ENCODE measurements at regions not wholly inside any gene's neighbourhood (a gene's known extent, or its start where the extent isn't known, plus 50 kb on each side); places are given as distances from the start of the nearest gene placed in this dataset.

DNA sequence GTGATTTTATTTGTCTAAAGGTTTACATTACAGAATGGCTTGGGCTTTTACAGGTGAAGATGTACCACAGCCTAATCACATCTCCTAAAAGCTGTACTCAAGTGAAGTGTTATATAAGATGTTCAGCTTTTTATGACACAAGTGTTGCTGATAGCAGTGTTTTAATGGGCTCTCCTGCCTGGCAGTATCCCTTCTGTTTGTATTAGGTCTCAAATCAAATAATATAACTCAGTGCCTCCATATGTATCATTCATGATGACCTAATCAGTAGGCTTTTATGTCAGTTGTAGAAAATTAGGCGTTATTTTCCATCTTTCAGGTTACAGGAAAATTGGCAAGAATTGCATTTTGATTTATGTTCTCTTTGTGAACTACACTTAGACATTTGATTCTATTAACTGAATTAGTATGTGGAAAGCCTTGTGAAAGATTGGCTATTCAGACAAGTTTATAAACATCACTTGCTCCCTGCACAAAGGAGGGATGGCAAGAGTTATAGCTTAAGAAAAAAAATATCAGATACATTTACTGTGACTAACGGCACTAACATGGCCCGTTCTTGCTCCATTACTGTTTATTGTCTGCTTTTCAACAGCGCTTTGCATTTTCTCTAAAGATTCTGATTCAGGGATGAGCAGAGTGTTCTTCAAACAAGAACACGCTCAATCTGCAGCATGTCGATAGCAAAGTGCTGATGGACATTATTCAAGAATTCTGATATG is 143.7 kb upstream of the DIO2 start:
- Mint-ChIP-seq H3K4me1 (no peaks in the 10 kb centered on the region), H3K4me3 (no peak overlapping the region), H3K27me3 (no peaks in the 10 kb centered on the region), H3K27ac (no peak overlapping the region), H3K9me3 (no peaks in the 10 kb centered on the region), H3K36me3 (ENCODE audit: low read depth) (no peaks in the 10 kb centered on the region)
- no peak for DNase-seq
- intact Hi-C loops (cut with micrococcal nuclease), result no loop called here

DNA sequence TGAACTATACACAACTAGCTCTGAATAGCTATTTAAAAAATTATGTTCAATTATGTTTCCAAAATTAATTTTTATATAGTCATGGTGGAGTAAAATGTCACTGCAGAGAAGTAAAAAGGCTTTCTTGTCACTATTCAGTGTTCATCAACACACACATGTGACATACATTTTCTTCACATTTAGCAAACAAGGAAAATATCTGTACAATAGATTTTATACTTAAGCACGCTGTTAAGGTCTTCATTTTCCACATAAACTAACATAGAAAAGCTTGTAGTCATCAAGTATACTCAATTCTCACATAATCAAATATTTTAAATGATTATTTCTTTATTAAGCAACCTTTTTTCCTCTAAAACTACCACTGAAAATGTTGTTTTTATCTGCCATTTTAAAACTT is 141.2 kb upstream of the DIO2 start:
- Mint-ChIP-seq H3K27ac (no peak overlapping the region), H3K36me3 (ENCODE audit: low read depth) (no peaks in the 10 kb centered on the region), H3K4me3 (no peak overlapping the region), H3K9me3 (no peaks in the 10 kb centered on the region), H3K27me3 (no peaks in the 10 kb centered on the region), H3K4me1 (no peaks in the 10 kb centered on the region)
- no peak for DNase-seq
- intact Hi-C loops (cut with micrococcal nuclease), result no loop called here

DNA sequence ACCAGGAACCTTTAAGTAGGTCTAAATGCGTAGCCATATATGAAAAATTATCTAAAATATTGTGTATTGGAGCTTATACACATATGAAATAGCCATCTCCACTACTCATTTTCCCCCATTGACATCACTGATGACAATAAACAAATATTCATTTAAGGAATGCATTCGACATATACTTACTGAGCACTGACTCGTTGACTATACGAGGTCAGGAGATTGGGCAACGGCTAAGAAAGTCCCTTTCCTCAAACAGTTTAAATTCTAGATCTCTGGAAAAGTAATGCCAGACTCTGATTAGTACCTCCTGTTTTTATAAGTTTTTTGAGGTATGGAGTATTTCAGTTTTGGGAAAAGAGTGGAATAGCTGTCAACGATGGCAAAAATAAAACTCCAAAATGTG is 139.4 kb upstream of the DIO2 start:
- no peaks in the 10 kb centered on the region for H3K9me3 Mint-ChIP-seq
- intact Hi-C loops (cut with micrococcal nuclease), result no loop called here
- DNase-seq, result no peak
- H3K36me3 Mint-ChIP-seq (ENCODE audit: low read depth), result no peaks in the 10 kb centered on the region
- H3K27me3 Mint-ChIP-seq, result no peaks in the 10 kb centered on the region
- H3K4me3 Mint-ChIP-seq, result no peak overlapping the region
- no peaks in the 10 kb centered on the region for H3K4me1 Mint-ChIP-seq
- H3K27ac Mint-ChIP-seq, result no peak overlapping the region

DNA sequence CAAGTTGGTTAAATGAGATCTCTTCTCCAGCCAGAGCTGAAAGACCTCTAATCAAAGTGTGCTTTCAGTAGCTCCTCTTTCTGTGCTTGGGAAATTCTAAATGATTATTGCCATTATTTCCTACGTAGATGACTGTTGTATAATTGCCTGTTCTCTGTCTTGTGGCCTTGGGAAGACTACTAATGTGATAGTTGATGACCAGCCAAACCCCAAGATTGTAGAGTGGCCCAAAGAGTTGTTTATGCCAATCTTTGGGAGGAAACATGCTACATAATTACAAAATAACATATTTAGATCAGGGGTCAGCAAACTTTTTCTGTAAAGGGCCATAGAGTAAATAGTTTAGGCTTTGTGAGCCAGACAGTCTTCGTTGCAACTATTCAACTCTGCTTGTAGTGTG is 135.1 kb upstream of the DIO2 start:
- H3K27me3 Mint-ChIP-seq, result no peaks in the 10 kb centered on the region
- no peaks in the 10 kb centered on the region for H3K9me3 Mint-ChIP-seq
- intact Hi-C loops (cut with micrococcal nuclease), result no loop called here
- no peak overlapping the region for H3K4me3 Mint-ChIP-seq
- H3K4me1 Mint-ChIP-seq, result no peaks in the 10 kb centered on the region
- no peak overlapping the region for H3K27ac Mint-ChIP-seq
- no peaks in the 10 kb centered on the region for H3K36me3 Mint-ChIP-seq (ENCODE audit: low read depth)
- no peak for DNase-seq

DNA sequence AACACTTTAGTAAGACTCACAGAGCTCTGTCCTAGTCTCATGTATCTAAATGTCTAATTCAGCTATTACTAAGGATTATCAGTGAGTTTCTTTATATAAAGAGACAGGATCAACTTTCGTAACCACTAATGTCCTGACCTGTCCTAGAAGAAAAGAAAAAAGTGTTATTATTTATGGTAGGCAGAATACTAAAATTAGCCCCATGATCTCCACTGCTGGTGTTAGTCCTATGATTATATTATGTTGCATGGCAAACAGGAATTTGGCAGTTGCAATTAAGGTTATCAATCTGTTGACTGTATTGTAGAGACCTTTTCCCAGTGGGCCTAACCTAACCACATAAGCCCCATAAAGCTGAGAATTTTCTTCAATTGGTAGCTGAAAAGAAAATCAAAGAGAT is 132.9 kb upstream of the DIO2 start:
- H3K27ac Mint-ChIP-seq, result no peak overlapping the region
- DNase-seq, result no peak
- no peak overlapping the region for H3K4me3 Mint-ChIP-seq
- no peaks in the 10 kb centered on the region for H3K36me3 Mint-ChIP-seq (ENCODE audit: low read depth)
- H3K9me3 Mint-ChIP-seq, result peaks cover 7% of the 10 kb centered on the region
- no peaks in the 10 kb centered on the region for H3K4me1 Mint-ChIP-seq
- intact Hi-C loops (cut with micrococcal nuclease), result no loop called here
- no peaks in the 10 kb centered on the region for H3K27me3 Mint-ChIP-seq

DNA sequence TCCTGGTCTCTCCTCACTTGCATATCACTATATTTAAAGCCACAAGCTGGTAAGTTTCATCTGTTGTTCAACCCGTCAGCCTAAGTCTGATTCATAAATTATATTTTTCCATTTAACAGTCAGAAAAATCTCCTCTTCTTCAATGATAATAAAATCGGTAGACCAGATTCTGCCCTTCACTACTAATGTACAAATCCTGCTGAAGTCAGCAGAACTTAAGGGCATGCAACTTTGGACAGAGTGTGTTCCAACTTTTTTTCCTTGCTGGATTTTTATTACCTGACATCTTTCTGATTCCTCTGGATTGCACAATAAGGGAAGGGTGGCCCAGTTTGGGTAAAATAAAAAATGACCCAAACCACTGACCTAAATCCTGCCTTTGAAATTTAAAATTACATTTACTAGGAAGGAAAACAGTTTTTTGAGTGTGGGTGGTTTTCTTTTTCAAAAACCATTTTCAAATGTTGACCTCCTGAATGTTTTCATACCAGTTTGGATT is 125.4 kb upstream of the DIO2 start:
- no peaks in the 10 kb centered on the region for H3K27me3 Mint-ChIP-seq
- no peaks in the 10 kb centered on the region for H3K36me3 Mint-ChIP-seq (ENCODE audit: low read depth)
- H3K4me3 Mint-ChIP-seq, result no peak overlapping the region
- peaks cover 10% of the 10 kb centered on the region for H3K9me3 Mint-ChIP-seq
- intact Hi-C loops (cut with micrococcal nuclease), result no loop called here
- no peak overlapping the region for H3K27ac Mint-ChIP-seq
- no peaks in the 10 kb centered on the region for H3K4me1 Mint-ChIP-seq
- DNase-seq, result no peak

DNA sequence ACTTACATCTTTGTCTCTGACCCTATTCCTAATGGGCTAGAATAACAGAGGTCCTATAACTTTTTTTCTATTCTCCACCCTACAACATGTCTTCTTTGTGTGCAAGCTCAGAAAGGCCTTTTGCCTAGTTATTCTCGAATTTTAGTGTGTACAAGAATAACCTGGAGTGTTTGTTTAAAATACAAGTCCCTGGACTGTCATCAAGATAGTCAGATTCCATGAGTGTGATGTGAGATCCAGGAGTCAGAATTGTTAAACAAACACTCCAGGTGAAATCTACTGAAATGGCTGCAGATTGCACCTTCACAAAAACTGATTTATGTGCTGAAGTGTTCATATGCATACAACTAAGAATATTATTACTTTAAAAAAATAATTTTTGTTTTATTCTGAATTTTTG is 114.4 kb upstream of the DIO2 start:
- no peaks in the 10 kb centered on the region for H3K27me3 Mint-ChIP-seq
- DNase-seq, result no peak

DNA sequence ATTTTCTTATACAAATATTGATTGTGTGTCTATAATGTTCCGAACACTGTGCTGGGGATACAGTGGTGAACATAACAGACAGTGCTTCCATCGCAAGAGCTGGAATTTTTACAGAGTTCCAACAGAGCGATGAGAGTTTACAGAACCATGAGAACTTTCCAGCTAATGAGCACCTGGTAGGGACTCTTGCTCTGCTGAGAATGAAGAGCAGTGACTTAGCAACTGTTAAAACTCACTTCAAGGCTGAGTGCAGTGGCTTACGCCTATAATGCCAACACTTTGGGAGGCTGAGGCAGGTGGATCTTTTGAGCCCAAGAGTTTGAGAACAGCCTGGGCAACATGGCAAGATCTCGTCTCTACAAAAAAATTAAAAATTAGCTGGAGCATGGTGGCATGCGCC is 113.8 kb upstream of the DIO2 start:
- H3K9me3 Mint-ChIP-seq, result no peaks in the 10 kb centered on the region
- H3K27me3 Mint-ChIP-seq, result no peaks in the 10 kb centered on the region
- H3K27ac Mint-ChIP-seq, result no peak overlapping the region
- H3K4me3 Mint-ChIP-seq, result no peak overlapping the region
- intact Hi-C loops (cut with micrococcal nuclease), result no loop called here
- H3K36me3 Mint-ChIP-seq (ENCODE audit: low read depth), result no peaks in the 10 kb centered on the region
- no peak for DNase-seq
- no peaks in the 10 kb centered on the region for H3K4me1 Mint-ChIP-seq

More for the DNA sequence above, 114.4 kb upstream of the DIO2 start:
- intact Hi-C loops (cut with micrococcal nuclease), result no loop called here
- Mint-ChIP-seq H3K27ac (no peak overlapping the region), H3K4me3 (no peak overlapping the region), H3K9me3 (no peaks in the 10 kb centered on the region), H3K36me3 (ENCODE audit: low read depth) (no peaks in the 10 kb centered on the region), H3K4me1 (no peaks in the 10 kb centered on the region)

DNA sequence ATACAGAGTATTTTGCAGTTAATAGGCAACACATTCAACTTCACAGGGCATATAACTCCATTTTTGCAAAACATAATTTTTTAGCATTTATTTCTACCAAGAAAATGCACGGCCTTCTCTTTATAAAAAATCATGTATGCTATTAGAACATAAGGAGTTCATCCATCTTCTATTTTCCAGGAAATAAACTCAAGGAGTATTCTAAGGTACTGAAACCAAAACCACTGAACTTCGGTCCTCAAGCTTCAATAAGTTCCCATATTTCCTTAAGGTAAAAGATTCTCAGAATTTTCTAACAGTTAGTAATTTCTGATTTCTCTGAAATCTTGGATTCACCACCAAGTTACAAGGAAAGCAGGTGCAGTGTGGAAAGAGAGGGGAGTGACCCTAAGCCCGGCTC is 113.3 kb upstream of the DIO2 start:
- H3K4me1 Mint-ChIP-seq, result no peaks in the 10 kb centered on the region
- H3K9me3 Mint-ChIP-seq, result no peaks in the 10 kb centered on the region
- H3K36me3 Mint-ChIP-seq (ENCODE audit: low read depth), result no peaks in the 10 kb centered on the region
- no peak overlapping the region for H3K27ac Mint-ChIP-seq
- H3K27me3 Mint-ChIP-seq, result no peaks in the 10 kb centered on the region
- no peak overlapping the region for H3K4me3 Mint-ChIP-seq
- DNase-seq, result no peak
- intact Hi-C loops (cut with micrococcal nuclease), result no loop called here

DNA sequence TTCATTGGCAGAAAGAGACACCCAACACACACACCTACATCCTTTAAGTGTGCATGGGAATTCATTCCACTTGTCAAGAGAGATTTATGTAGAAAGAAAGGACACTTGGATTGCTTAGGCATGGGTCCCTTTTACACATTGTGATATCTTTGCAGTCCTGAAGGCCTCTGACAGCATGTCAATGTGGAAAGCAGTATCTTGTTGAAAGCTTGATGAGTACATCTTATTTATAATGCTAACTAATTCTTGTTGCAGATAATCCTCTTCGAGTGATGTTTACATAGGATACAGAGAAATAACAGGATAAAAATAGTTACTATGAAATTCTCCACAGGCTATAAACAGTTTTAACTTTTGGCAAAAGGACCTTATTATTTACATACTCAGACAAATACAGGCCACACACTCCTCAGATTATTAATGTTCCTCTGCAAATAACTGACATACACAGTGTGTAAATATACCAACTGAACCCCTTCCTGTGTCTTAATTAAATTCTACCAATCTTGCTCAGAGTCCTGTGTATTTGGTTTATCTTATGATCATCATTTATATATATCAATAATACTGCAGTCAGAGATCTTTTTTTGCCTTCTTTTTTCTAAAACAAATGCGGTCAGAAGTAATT is 111.8 kb upstream of the DIO2 start:
- H3K27me3 Mint-ChIP-seq, result no peaks in the 10 kb centered on the region
- H3K4me1 Mint-ChIP-seq, result no peaks in the 10 kb centered on the region
- intact Hi-C loops (cut with micrococcal nuclease), result no loop called here
- H3K4me3 Mint-ChIP-seq, result no peak overlapping the region
- no peak for DNase-seq
- no peak overlapping the region for H3K27ac Mint-ChIP-seq
- H3K9me3 Mint-ChIP-seq, result no peaks in the 10 kb centered on the region
- H3K36me3 Mint-ChIP-seq (ENCODE audit: low read depth), result no peaks in the 10 kb centered on the region

DNA sequence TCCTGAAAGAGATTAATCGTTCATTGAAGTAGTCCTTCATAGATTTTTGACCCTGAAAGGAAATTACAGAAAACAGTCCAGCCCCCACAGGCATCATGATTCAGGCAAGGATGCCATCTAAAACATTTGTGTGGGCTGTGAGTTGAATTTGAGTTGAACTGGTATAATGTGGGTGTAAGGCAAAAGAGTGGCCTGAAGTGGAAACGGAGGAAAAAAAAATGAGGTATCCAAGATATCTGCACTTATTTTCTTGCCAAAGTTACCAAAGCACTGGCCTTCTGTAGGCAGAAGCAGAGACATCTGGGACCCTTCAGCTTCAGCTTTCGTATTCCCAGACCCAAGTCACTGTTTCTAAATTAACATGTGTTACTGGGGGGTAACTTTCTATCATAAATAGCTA is 105.1 kb upstream of the DIO2 start:
- no peaks in the 10 kb centered on the region for H3K27me3 Mint-ChIP-seq
- DNase-seq, result peak; percentile 3
- no peaks in the 10 kb centered on the region for H3K36me3 Mint-ChIP-seq (ENCODE audit: low read depth)
- H3K4me1 Mint-ChIP-seq, result no peaks in the 10 kb centered on the region
- H3K4me3 Mint-ChIP-seq, result no peak overlapping the region
- H3K27ac Mint-ChIP-seq, result no peak overlapping the region
- intact Hi-C loops (cut with micrococcal nuclease), result no loop called here
- peaks cover 6% of the 10 kb centered on the region for H3K9me3 Mint-ChIP-seq

DNA sequence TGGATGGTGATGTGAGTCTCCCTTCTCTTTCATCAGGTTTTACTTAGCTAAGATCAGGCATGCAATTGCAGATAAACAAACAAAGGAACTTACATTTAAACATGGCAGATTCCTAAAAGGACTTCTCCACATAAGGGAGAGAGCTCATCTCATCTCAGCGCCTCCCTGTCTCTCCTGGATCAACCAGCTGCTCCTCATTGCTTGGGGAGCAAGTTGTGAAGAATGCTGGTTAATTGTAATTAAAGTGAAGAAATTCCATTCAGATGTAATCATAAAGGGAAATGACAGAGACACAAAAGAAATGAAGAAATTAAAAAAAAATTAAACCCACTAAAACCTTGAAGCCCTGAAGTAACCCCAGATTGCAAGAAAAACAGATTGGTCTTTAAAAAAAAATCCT is 104.4 kb upstream of the DIO2 start:
- peaks cover 6% of the 10 kb centered on the region for H3K9me3 Mint-ChIP-seq
- no peaks in the 10 kb centered on the region for H3K36me3 Mint-ChIP-seq (ENCODE audit: low read depth)
- no peak for DNase-seq
- H3K27me3 Mint-ChIP-seq, result no peaks in the 10 kb centered on the region
- H3K4me1 Mint-ChIP-seq, result no peaks in the 10 kb centered on the region
- no peak overlapping the region for H3K27ac Mint-ChIP-seq
- intact Hi-C loops (cut with micrococcal nuclease), result no loop called here
- H3K4me3 Mint-ChIP-seq, result no peak overlapping the region

DNA sequence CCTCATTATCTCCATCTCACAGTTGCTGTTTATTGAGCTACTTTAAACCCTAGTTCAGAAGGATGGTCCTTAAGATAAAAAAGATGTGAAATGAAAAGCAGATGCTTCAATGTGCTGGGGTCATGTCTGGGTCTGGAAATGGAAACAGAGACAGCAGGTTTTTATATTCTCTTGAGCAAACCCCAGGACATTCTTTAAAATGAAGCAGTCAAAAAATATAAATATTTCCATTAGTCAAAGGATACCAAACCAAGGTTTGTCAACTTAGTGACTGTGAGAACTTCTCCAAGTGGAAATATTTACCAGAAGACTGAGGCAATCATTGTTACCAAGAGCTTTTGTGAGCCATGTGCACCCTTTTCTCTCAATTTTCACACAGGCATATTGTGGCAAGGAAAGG is 102.5 kb upstream of the DIO2 start:
- H3K36me3 Mint-ChIP-seq (ENCODE audit: low read depth), result no peaks in the 10 kb centered on the region
- no peak for DNase-seq
- intact Hi-C loops (cut with micrococcal nuclease), result no loop called here
- H3K4me1 Mint-ChIP-seq, result no peaks in the 10 kb centered on the region
- peaks cover 6% of the 10 kb centered on the region for H3K9me3 Mint-ChIP-seq
- H3K27me3 Mint-ChIP-seq, result no peaks in the 10 kb centered on the region
- H3K4me3 Mint-ChIP-seq, result no peak overlapping the region
- H3K27ac Mint-ChIP-seq, result no peak overlapping the region

DNA sequence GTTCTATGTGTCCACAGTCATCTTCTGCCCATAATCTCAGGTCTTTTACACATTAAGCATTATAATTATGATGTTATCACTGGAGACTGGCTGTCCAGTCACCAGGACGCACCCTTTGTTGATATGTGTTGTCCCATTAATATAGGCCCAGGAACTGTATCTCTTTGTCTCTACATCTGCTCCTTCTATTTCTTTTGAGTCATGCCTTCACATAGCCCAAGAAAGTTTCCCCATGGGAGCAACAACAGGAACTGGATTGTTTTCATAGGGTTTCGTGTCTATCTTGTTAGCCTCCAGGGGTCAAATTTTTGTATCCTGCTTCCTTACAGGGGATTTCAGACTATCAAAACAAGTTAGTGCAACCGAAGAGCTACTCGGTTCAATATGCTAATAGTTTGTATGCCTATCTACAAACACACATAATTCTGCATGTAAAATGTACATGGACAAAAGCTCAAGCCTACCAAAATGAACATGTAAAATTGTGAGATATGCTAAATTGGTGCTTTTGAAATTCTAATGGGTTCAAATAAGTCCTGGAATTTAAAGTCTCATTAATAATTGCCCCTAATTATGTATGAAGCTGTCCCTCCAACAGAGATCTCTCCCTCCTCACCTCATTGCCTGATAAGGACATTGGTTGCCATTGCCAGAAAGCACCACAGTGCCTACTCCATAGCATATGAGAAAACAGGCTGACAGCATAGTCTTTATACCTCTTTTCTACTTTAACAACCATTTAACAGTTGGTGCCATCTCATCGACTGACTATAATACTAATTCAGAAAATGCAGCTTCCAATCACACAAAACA is 99.8 kb upstream of the DIO2 start:
- Mint-ChIP-seq H3K36me3 (ENCODE audit: low read depth) (no peaks in the 10 kb centered on the region), H3K27me3 (no peaks in the 10 kb centered on the region), H3K27ac (no peak overlapping the region), H3K4me3 (no peak overlapping the region), H3K9me3 (peaks cover 4% of the 10 kb centered on the region), H3K4me1 (no peaks in the 10 kb centered on the region)
- DNase-seq, result no peak
- intact Hi-C loops (cut with micrococcal nuclease), result no loop called here

Measured in activated CD4-positive, alpha-beta T cell treated with anti-CD3 and anti-CD28 coated beads, Interleukin-2, amount 10 ng/mL, durations not matched to agents 24 days and 14 days (primary cell).